Prostate gland (tissue), 2 donors: ENCODE measurements at regions not wholly inside any gene's neighbourhood (a gene's known extent, or its start where the extent isn't known, plus 50 kb on each side); places are given as distances from the start of the nearest gene placed in this dataset.
"Not testable (repeated sequence)": the region's sequence is repeated elsewhere in the genome, so short reads cannot be mapped to it uniquely, and the experiment has no call there.

Experiments used
- DNase-seq: peaks from one replicate; pipeline ENCODE4 v3.0.0-alpha.2; 2019; ENCODE audit warnings: low spot score
- H3K27ac ChIP-seq, 2 donors: fragments of 200-600 bp; sonication (generic); 2 replicates each; pipeline ENCODE4 v1.5.1; 2017 to 2019
- H3K27me3 ChIP-seq: fragments of 200-600 bp; sonication (generic); replicated peaks from 2 replicates; pipeline ENCODE4 v1.5.1; 2019; ENCODE audit not compliant: insufficient read depth
- H3K36me3 ChIP-seq, 2 donors: fragments of 200-600 bp; sonication (generic); 1 replicate in 1 of 2; 2 replicates in 1 of 2; pipeline versions ENCODE4 v1.5.1 to v1.8.1; 2017 to 2019
- H3K4me1 ChIP-seq: fragments of 200-600 bp; sonication (generic); replicated peaks from 2 replicates; pipeline ENCODE4 v1.5.1; 2019
- H3K4me3 ChIP-seq, 2 donors: fragments of 200-600 bp; sonication (generic); 2 replicates each; pipeline ENCODE4 v1.5.1; 2017 to 2019
- H3K9me3 ChIP-seq: fragments of 200-600 bp; sonication (generic); 2 replicates; pipeline ENCODE4 v1.5.1; 2017
- POLR2A ChIP-seq: fragments of 450-650 bp; IDR thresholded peaks from one replicate; pipeline ENCODE4 v1.6.1; 2016; ENCODE audit warnings: antibody characterized with exemption, mild to moderate bottlenecking
- POLR2AphosphoS5 ChIP-seq: sonication (generic); formaldehyde crosslinking; IDR thresholded peaks from one replicate; pipeline ENCODE4 v1.6.1; 2017; ENCODE audit warnings: antibody characterized with exemption
- WGBS: methylation state at CpG from one replicate; pipeline ENCODE4 v1.1.5; 2018; 5-methylcytosine and 5-hydroxymethylcytosine counted together
- intact Hi-C: fragments of 100-400 bp; cut with DNase I; formaldehyde crosslinking; loops from one replicate; pipeline ENCODE4 v1.14.2; 2022
- TF ChIP-seq, protein P1 (sequence below), 4 experiments: fragments of 200-600 bp in 2 of 4; fragments of 450-650 bp in 2 of 4; sonication (generic) in 2 of 4; IDR thresholded peaks; 1 replicate in 3 of 4; 2 replicates in 1 of 4; pipeline ENCODE4 v1.5.1; 2016 to 2019; ENCODE audit warnings: antibody characterized with exemption in 4 of 4, mild to moderate bottlenecking in 2 of 4, moderate library complexity in 2 of 4

GRCh38 chr9:81424431-81424830, 264.9 kb downstream of the TLE1 start:
- WGBS, result 15% methylated on average over 1 of the region's 1 CpG
- Histone ChIP-seq H3K9me3 (no peaks in the 10 kb centered on the region), H3K4me1 (no peaks in the 10 kb centered on the region), H3K4me3 (no peak overlapping the region), H3K27ac (no peak overlapping the region), H3K36me3 (no peaks in the 10 kb centered on the region), H3K27me3 (no peaks in the 10 kb centered on the region)
- no peak for DNase-seq
- no peak for TF ChIP-seq POLR2AphosphoS5
- TF ChIP-seq, protein P1, sequence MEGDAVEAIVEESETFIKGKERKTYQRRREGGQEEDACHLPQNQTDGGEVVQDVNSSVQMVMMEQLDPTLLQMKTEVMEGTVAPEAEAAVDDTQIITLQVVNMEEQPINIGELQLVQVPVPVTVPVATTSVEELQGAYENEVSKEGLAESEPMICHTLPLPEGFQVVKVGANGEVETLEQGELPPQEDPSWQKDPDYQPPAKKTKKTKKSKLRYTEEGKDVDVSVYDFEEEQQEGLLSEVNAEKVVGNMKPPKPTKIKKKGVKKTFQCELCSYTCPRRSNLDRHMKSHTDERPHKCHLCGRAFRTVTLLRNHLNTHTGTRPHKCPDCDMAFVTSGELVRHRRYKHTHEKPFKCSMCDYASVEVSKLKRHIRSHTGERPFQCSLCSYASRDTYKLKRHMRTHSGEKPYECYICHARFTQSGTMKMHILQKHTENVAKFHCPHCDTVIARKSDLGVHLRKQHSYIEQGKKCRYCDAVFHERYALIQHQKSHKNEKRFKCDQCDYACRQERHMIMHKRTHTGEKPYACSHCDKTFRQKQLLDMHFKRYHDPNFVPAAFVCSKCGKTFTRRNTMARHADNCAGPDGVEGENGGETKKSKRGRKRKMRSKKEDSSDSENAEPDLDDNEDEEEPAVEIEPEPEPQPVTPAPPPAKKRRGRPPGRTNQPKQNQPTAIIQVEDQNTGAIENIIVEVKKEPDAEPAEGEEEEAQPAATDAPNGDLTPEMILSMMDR (IDR thresholded peaks at IDR 0.05), result no peak
- no peak for TF ChIP-seq POLR2A
- intact Hi-C loops, result no loop called here

GRCh38 chr9:81423589-81424326, 265.6 kb downstream of the TLE1 start:
- no peak for TF ChIP-seq POLR2AphosphoS5
- TF ChIP-seq, protein P1 (IDR thresholded peaks at IDR 0.05), result no peak
- no peak for TF ChIP-seq POLR2A
- Histone ChIP-seq H3K9me3 (no peaks in the 10 kb centered on the region), H3K4me3 (no peak overlapping the region), H3K4me1 (no peaks in the 10 kb centered on the region), H3K36me3 (no peaks in the 10 kb centered on the region), H3K27ac (no peak overlapping the region), H3K27me3 (no peaks in the 10 kb centered on the region)
- intact Hi-C loops, result no loop called here
- DNase-seq, result no peak

DNA sequence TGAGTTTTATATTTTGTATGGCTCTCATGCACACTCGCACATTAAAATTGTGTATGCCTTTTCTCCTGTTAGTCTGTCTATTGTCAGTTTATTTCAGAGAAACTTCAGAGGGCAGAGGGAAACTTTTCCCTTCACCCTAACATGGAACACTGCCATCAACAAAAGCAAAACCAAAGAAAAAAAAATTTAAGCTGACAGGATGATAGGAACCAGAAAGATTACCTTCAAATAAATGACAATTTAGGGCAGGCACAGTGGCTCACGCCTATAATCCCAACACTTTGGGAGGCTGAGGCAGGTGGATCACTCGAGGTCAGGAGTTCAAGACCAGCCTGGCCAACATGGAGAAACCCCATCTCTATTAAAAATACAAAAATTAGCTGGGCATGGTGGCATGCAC, 268.3 kb downstream of the TLE1 start:
- H3K36me3 ChIP-seq, H3K4me1 ChIP-seq, DNase-seq, H3K27me3 ChIP-seq, H3K27ac ChIP-seq, H3K4me3 ChIP-seq, intact Hi-C loops, H3K9me3 ChIP-seq: not testable (repeated sequence)
- 91% methylated on average over 3 of the region's 3 CpGs for WGBS

DNA sequence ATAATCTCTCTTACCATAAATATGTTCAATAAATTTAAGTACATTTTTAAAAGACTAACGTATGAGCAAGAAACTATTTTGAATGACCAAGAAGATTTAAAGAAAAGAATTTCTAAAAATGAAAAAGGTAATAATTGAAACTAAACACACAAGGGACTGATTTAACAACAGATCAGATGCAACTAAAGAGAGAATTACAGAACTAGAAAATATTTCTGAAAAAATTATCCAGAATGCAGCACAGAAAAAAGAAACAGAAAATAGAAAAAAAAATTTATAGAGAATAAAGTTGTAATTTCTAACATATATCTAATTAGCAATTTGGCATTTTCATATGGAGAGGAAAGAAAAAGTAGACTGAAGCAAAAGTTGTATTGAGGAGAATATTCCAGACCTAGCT, 269.3 kb downstream of the TLE1 start:
- intact Hi-C loops, result no loop called here
- H3K27ac ChIP-seq, result no peak overlapping the region
- no peak for DNase-seq
- no peak overlapping the region for H3K4me3 ChIP-seq
- H3K9me3 ChIP-seq, result no peaks in the 10 kb centered on the region
- no peaks in the 10 kb centered on the region for H3K4me1 ChIP-seq
- 97% methylated on average over 1 of the region's 1 CpG for WGBS
- H3K36me3 ChIP-seq, result no peaks in the 10 kb centered on the region
- no peak for TF ChIP-seq POLR2A
- no peaks in the 10 kb centered on the region for H3K27me3 ChIP-seq

DNA sequence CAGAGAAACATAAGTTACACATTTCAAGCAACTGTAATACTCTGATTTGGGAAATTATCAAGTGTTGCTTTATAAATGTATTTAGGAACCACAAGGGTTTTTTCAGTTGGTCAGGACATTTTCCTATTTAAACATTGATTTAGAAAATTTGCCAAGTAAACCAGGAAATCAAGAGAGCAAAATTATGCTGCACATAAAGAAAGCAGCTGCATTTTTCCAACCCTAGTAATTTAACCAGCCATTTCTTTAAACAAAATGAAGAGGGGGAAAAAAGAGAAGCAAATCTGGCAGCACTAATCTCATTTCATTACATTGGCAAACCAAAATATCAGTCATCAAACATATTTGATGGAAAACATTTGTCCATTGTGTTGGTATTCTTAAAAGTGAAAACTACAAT, 271.4 kb downstream of the TLE1 start:
- Histone ChIP-seq H3K9me3 (no peaks in the 10 kb centered on the region), H3K4me1 (no peaks in the 10 kb centered on the region), H3K27ac (no peak overlapping the region), H3K4me3 (no peak overlapping the region), H3K27me3 (no peaks in the 10 kb centered on the region), H3K36me3 (no peaks in the 10 kb centered on the region)
- intact Hi-C loops, result no loop called here
- TF ChIP-seq POLR2AphosphoS5 (no peak), POLR2A (no peak)
- TF ChIP-seq, protein P1 (IDR thresholded peaks at IDR 0.05), result no peak
- DNase-seq, result no peak

GRCh38 chr9:81417299-81417675, 272.1 kb downstream of the TLE1 start:
- 71% methylated on average over 2 of the region's 2 CpGs for WGBS
- Histone ChIP-seq H3K9me3 (no peaks in the 10 kb centered on the region), H3K36me3 (no peaks in the 10 kb centered on the region), H3K27ac (no peak overlapping the region), H3K4me3 (no peak overlapping the region), H3K27me3 (no peaks in the 10 kb centered on the region), H3K4me1 (no peaks in the 10 kb centered on the region)
- intact Hi-C loops, result no loop called here
- TF ChIP-seq, protein P1 (IDR thresholded peaks at IDR 0.05), result no peak
- TF ChIP-seq POLR2A, result no peak
- no peak for TF ChIP-seq POLR2AphosphoS5
- DNase-seq, result no peak
